ENCODE measurements at regions not wholly inside any gene's neighbourhood (a gene's known extent, or its start where the extent isn't known, plus 50 kb on each side); places are given as distances from the start of the nearest gene placed in this dataset.

- H3K27ac ChIP-seq: no peak overlapping the region
- H3K36me3 ChIP-seq: no peaks in the 10 kb centered on the region
- no peak for DNase-seq
- no peaks in the 10 kb centered on the region for H3K9me3 ChIP-seq
- in situ Hi-C loops (cut with MboI; ENCODE audit: low sequenced_read_pairs in 4 of 4): no loop called here
- intact Hi-C loops (cut with DNase I; ENCODE audit: low total_unique reads): no loop called here
- TF ChIP-seq POLR2A (IDR thresholded peaks at IDR 0.05) (no peak), CTCF (IDR thresholded peaks at IDR 0.05 in 4 of 5, conservative IDR thresholded peaks at IDR 0.05 in 1 of 5) (no peak)
- no peak overlapping the region for H3K4me3 ChIP-seq
- H3K4me1 ChIP-seq: no peaks in the 10 kb centered on the region
- H3K27me3 ChIP-seq: no peaks in the 10 kb centered on the region
- no peak for ATAC-seq
Observed at GRCh38 chr17:15000661-15001060, 264.5 kb downstream of the PMP22 start.

GRCh38 chr17:14997290-14997689 lies 267.8 kb downstream of the PMP22 start:
- no peak for ATAC-seq
- Histone ChIP-seq H3K9me3 (no peaks in the 10 kb centered on the region), H3K27me3 (no peaks in the 10 kb centered on the region), H3K4me1 (no peaks in the 10 kb centered on the region), H3K27ac (no peak overlapping the region), H3K36me3 (no peaks in the 10 kb centered on the region), H3K4me3 (no peak overlapping the region)
- in situ Hi-C loops (cut with MboI; ENCODE audit: low sequenced_read_pairs in 4 of 4) (no loop called here), intact Hi-C loops (cut with DNase I; ENCODE audit: low total_unique reads) (no loop called here)
- no peak for DNase-seq
- TF ChIP-seq POLR2A (IDR thresholded peaks at IDR 0.05) (no peak), CTCF (IDR thresholded peaks at IDR 0.05 in 4 of 5, conservative IDR thresholded peaks at IDR 0.05 in 1 of 5) (no peak)

- H3K27ac ChIP-seq: no peak overlapping the region
- no peak for DNase-seq
- H3K4me1 ChIP-seq: no peaks in the 10 kb centered on the region
- TF ChIP-seq CTCF (IDR thresholded peaks at IDR 0.05 in 4 of 5, conservative IDR thresholded peaks at IDR 0.05 in 1 of 5) (no peak), POLR2A (IDR thresholded peaks at IDR 0.05) (no peak)
- no peaks in the 10 kb centered on the region for H3K36me3 ChIP-seq
- no peaks in the 10 kb centered on the region for H3K27me3 ChIP-seq
- in situ Hi-C loops (cut with MboI; ENCODE audit: low sequenced_read_pairs in 4 of 4) (no loop called here), intact Hi-C loops (cut with DNase I; ENCODE audit: low total_unique reads) (no loop called here)
- ATAC-seq: no peak
- no peaks in the 10 kb centered on the region for H3K9me3 ChIP-seq
- H3K4me3 ChIP-seq: no peak overlapping the region
Observed at GRCh38 chr17:14986127-14986526, 279.0 kb downstream of the PMP22 start.

DNA sequence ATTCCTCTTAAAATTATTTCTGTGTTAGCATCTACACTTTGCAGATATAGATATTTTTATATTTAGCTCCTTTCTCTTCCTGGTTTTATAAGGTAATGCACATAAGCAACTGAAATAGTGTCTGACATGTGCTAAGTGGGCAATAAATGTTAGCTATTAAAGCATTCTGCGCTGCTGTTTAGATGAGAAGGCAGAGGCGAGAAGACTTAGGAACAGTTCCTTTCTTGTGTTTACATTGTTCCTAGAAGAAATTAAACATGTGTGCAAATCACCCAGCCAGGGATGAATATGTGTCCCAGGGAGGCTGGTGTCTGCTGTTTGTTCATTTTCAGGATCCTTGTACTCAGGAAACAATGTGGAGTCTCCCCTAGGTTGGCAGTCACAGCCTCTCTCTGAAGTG lies 292.3 kb downstream of the PMP22 start:
- intact Hi-C loops (cut with DNase I; ENCODE audit: low total_unique reads): no loop called here
- no peak for TF ChIP-seq POLR2A (IDR thresholded peaks at IDR 0.05)
- TF ChIP-seq CTCF (IDR thresholded peaks at IDR 0.05 in 4 of 5, conservative IDR thresholded peaks at IDR 0.05 in 1 of 5): no peak
- in situ Hi-C loops (cut with MboI; ENCODE audit: low sequenced_read_pairs in 4 of 4): no loop called here

DNA sequence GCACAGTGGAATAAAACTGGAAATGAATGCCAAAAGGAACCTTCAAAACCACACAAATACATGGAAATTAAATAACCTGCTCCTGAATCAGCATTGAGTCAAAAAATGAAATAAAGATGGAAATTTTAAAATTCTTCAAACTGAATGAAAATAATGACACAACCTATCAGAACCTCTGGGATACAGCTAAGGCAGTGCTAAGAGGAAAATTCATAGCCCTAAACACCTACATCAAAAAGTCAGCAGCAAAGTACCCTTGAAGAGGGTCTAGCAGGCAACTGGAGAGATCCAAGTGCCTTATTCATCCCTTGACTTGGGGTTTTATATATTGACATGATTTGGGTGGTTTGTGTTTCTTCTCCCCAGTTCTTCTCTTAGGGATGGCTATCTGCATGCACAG lies 294.1 kb downstream of the PMP22 start:
- in situ Hi-C loops (cut with MboI; ENCODE audit: low sequenced_read_pairs in 4 of 4) (no loop called here), intact Hi-C loops (cut with DNase I; ENCODE audit: low total_unique reads) (no loop called here)
- no peaks in the 10 kb centered on the region for H3K9me3 ChIP-seq
- DNase-seq (no peak), ATAC-seq (no peak)
- H3K27ac ChIP-seq: no peak overlapping the region
- TF ChIP-seq CTCF (IDR thresholded peaks at IDR 0.05 in 4 of 5, conservative IDR thresholded peaks at IDR 0.05 in 1 of 5): no peak
- no peaks in the 10 kb centered on the region for H3K36me3 ChIP-seq
- H3K27me3 ChIP-seq: no peaks in the 10 kb centered on the region
- no peak overlapping the region for H3K4me3 ChIP-seq
- no peaks in the 10 kb centered on the region for H3K4me1 ChIP-seq

More for the DNA sequence above, 292.3 kb downstream of the PMP22 start:
- Histone ChIP-seq H3K27ac (no peak overlapping the region), H3K36me3 (no peaks in the 10 kb centered on the region), H3K4me1 (no peaks in the 10 kb centered on the region), H3K27me3 (no peaks in the 10 kb centered on the region), H3K9me3 (no peaks in the 10 kb centered on the region), H3K4me3 (no peak overlapping the region)
- DNase-seq (no peak), ATAC-seq (no peak)

Measured in gastrocnemius medialis (tissue), 4 donors.